ENCODE measurements at regions not wholly inside any gene's neighbourhood (a gene's known extent, or its start where the extent isn't known, plus 50 kb on each side); places are given as distances from the start of the nearest gene placed in this dataset.

- peaks cover 28% of the 10 kb centered on the region for H3K27me3 Mint-ChIP-seq
- no peaks in the 10 kb centered on the region for H3K9me3 Mint-ChIP-seq
- no peaks in the 10 kb centered on the region for H3K36me3 Mint-ChIP-seq (ENCODE audit: low read depth)
- H3K4me3 Mint-ChIP-seq = no peak overlapping the region
- intact Hi-C loops (cut with micrococcal nuclease) = no loop called here
- H3K27ac Mint-ChIP-seq = no peak overlapping the region
- peaks cover 16% of the 10 kb centered on the region for H3K4me1 Mint-ChIP-seq (ENCODE audit: low read depth)
Measured at GRCh38 chr2:9156483-9156882, 50.1 kb upstream of the ASAP2 start.

- no peak overlapping the region for H3K27ac Mint-ChIP-seq
Measured at GRCh38 chr2:9154061-9154460, 52.6 kb upstream of the ASAP2 start.

DNA sequence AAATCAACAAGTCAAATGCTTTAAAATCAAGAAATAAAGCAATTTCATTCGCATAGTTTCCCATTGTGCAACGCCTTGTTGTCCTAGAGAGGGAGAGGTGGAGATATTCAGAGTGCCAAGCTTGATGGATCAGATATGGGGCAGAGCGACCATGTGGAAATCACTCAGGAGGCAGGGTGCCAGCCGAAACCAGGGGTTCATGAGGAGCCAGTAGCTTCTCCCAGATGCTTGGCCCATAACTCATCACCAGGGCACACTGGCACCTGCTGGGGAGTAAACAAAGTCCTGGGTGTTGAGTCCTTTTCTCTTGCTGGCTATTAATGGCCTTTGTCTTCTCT, 53.0 kb upstream of the ASAP2 start:
- no peaks in the 10 kb centered on the region for H3K36me3 Mint-ChIP-seq (ENCODE audit: low read depth)
- intact Hi-C loops (cut with micrococcal nuclease) = no loop called here
- H3K4me3 Mint-ChIP-seq = no peak overlapping the region
- H3K27ac Mint-ChIP-seq = no peak overlapping the region
- peaks cover 29% of the 10 kb centered on the region for H3K27me3 Mint-ChIP-seq
- peaks cover 16% of the 10 kb centered on the region for H3K4me1 Mint-ChIP-seq (ENCODE audit: low read depth)
- no peaks in the 10 kb centered on the region for H3K9me3 Mint-ChIP-seq

More at GRCh38 chr2:9154061-9154460, 52.6 kb upstream of the ASAP2 start:
- Mint-ChIP-seq H3K4me3 (no peak overlapping the region), H3K9me3 (no peaks in the 10 kb centered on the region), H3K4me1 (ENCODE audit: low read depth) (peaks cover 16% of the 10 kb centered on the region), H3K36me3 (ENCODE audit: low read depth) (no peaks in the 10 kb centered on the region), H3K27me3 (peaks cover 29% of the 10 kb centered on the region)
- intact Hi-C loops (cut with micrococcal nuclease) = no loop called here

DNA sequence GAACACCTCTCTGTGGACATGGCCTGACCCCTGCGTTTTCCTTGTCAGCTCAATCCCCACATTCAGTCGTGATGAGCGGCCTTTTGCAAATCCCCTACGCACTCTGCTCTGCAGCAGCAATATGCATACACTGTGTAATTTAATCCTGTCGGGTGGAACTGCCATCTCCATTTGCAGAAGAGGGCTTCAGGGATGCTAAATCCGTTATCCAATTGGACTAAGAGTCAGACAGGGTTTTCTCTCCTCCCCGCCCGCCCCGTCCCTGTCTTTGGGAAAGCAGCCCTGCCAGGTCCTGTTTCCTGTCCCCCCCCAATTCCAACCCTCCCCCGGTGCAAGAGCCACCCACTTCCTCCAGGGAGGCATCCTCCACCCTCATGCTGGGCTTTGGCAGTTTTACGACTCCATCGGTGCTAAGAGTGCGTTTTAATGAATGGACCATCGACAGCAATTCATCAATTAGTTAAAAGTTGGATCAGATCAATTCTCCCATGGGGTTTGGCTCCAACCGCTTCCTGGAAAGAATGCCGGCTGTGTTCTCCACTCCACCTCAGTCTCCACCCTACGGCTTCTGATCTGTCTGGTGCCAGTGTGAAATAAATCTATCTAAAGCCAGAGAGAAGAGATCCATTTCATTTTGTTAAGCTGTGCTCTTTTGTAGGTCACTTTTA, 53.5 kb upstream of the ASAP2 start:
- Mint-ChIP-seq H3K36me3 (ENCODE audit: low read depth) (no peaks in the 10 kb centered on the region), H3K4me1 (ENCODE audit: low read depth) (peaks cover 16% of the 10 kb centered on the region), H3K27me3 (peaks cover 29% of the 10 kb centered on the region), H3K27ac (no peak overlapping the region), H3K9me3 (no peaks in the 10 kb centered on the region), H3K4me3 (no peak overlapping the region)
- intact Hi-C loops (cut with micrococcal nuclease) = no loop called here

GRCh38 chr2:9150906-9151305, 55.7 kb upstream of the ASAP2 start:
- intact Hi-C loops (cut with micrococcal nuclease) = no loop called here
- peaks cover 28% of the 10 kb centered on the region for H3K27me3 Mint-ChIP-seq

GRCh38 chr2:9150568-9150900, 56.1 kb upstream of the ASAP2 start:
- Mint-ChIP-seq H3K27ac (no peak overlapping the region), H3K27me3 (peaks cover 31% of the 10 kb centered on the region), H3K9me3 (no peaks in the 10 kb centered on the region), H3K4me1 (ENCODE audit: low read depth) (peaks cover 19% of the 10 kb centered on the region), H3K36me3 (ENCODE audit: low read depth) (no peaks in the 10 kb centered on the region), H3K4me3 (no peak overlapping the region)
- intact Hi-C loops (cut with micrococcal nuclease) = no loop called here

More at GRCh38 chr2:9150906-9151305, 55.7 kb upstream of the ASAP2 start:
- no peaks in the 10 kb centered on the region for H3K36me3 Mint-ChIP-seq (ENCODE audit: low read depth)
- H3K27ac Mint-ChIP-seq = no peak overlapping the region
- peaks cover 16% of the 10 kb centered on the region for H3K4me1 Mint-ChIP-seq (ENCODE audit: low read depth)
- no peak overlapping the region for H3K4me3 Mint-ChIP-seq
- no peaks in the 10 kb centered on the region for H3K9me3 Mint-ChIP-seq

DNA sequence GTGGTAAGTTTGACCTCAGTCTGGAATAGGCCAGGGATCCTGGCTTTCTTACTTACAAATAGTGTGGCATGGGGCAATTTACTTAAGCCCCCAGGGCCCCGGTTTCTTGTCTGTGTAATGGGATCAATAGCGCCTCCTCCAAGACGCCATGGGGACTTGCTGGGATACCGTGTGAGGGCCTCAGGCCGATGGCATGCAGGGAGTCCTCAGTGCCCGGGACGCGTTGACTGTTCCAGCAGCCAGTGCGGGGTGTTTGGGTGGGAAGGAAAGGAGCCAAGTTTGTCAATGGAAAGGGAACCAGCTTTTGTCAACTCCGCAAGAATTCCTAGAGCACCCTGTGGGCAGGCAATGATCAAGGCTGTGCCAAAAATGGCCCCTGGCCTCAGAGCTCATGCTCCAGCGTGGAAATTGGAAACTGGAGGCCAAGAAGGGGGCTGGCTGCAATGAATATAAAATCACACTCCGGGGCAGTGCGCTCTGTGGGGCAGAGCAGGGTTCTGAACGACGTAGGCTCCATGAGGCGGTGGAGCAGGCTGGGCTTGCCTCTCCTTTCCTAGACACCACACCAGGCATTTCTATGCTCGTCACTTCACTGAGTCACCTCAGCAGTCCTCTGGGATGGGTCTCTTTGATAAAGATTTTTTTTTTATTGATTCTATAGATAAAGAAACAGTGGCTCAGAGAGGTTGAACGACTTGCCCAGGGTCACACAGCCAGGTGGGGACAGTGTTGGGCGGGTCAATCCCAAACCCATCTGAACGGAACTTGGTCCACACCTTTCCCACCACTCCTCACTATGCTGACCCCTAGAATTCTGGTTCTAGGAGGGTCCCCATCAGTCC, 56.7 kb upstream of the ASAP2 start:
- Mint-ChIP-seq H3K27me3 (peaks cover 30% of the 10 kb centered on the region), H3K4me3 (no peak overlapping the region), H3K36me3 (ENCODE audit: low read depth) (no peaks in the 10 kb centered on the region), H3K9me3 (no peaks in the 10 kb centered on the region), H3K4me1 (ENCODE audit: low read depth) (peaks cover 25% of the 10 kb centered on the region), H3K27ac (no peak overlapping the region)
- intact Hi-C loops (cut with micrococcal nuclease) = no loop called here

GRCh38 chr2:9149388-9149660, 57.3 kb upstream of the ASAP2 start:
- Mint-ChIP-seq H3K4me1 (ENCODE audit: low read depth) (peaks cover 29% of the 10 kb centered on the region), H3K4me3 (no peak overlapping the region), H3K27ac (no peak overlapping the region), H3K9me3 (no peaks in the 10 kb centered on the region), H3K36me3 (ENCODE audit: low read depth) (no peaks in the 10 kb centered on the region), H3K27me3 (peaks cover 30% of the 10 kb centered on the region)
- intact Hi-C loops (cut with micrococcal nuclease) = no loop called here

GRCh38 chr2:9146646-9147045, 60.0 kb upstream of the ASAP2 start:
- H3K27ac Mint-ChIP-seq = no peak overlapping the region
- H3K4me1 Mint-ChIP-seq (ENCODE audit: low read depth) = peaks cover 18% of the 10 kb centered on the region
- H3K36me3 Mint-ChIP-seq (ENCODE audit: low read depth) = no peaks in the 10 kb centered on the region
- intact Hi-C loops (cut with micrococcal nuclease) = no loop called here
- no peak overlapping the region for H3K4me3 Mint-ChIP-seq
- H3K27me3 Mint-ChIP-seq = peaks cover 26% of the 10 kb centered on the region
- no peaks in the 10 kb centered on the region for H3K9me3 Mint-ChIP-seq

DNA sequence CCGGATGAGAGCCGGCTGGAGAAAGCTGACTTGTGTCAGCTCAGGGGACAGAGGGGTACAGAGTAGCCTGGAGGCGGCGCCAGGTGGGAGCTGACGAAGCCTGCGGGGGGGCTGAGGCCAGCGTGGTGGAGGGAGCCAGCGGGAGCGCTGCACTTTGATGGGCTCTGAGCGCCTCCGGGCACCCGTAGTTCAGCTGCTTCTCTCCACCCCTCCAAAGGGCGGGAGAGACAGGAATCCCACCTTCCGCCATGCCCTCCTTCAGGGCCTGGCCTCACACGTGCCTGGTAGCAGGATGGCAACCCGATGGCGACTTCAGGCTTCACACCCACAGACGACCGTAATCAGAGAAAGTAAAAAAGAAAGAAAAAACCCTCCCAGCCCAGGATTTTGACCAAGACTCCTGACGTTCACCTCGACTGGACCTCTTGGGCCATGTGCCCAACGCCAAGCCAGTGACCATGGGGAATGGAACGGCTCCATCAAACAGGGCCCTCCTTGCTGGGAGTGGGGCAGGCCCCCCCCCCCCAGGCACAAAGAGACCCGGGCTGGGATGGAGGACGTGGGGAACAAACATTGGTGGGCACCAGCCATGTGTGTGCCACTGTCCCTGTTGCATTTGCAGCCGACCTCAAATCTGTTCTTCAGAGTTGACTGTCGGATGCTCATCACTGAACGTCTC, 60.7 kb upstream of the ASAP2 start:
- Mint-ChIP-seq H3K9me3 (no peaks in the 10 kb centered on the region), H3K27ac (peak overlapping the region; percentile 21), H3K27me3 (peaks cover 29% of the 10 kb centered on the region), H3K36me3 (ENCODE audit: low read depth) (no peaks in the 10 kb centered on the region), H3K4me1 (ENCODE audit: low read depth) (peaks cover 24% of the 10 kb centered on the region), H3K4me3 (no peak overlapping the region)
- intact Hi-C loops (cut with micrococcal nuclease) = no loop called here

DNA sequence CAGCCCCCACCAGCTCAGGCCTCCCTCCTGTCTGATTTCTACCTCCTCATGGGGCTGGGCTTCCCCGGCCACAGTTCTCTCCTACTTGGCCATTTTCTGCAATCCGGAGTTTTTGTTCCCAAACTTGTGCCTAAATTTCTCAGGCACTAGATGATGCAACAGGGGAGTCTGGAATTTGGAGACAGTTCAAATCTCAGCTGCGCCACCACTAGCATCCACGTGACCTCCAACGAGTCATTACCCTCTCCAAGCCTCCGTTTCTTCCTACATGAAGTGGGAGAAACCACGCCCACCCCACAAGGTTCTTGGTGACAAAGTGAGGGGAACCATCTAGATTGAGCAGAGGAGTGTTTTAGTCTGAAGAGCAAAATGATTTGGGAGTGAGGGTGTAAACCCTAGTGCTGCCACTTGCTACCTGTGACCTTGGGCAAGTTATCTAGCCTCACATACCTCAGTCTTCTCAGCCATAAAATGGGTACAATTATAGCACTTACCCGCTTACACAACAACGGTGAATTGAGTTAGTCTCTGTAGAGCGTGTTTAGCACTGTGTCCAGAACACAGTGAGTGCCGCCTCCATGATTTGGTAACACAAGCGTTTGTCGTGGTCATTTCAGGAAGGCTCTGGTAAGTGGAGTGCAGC, 61.4 kb upstream of the ASAP2 start:
- intact Hi-C loops (cut with micrococcal nuclease) = no loop called here
- H3K4me1 Mint-ChIP-seq (ENCODE audit: low read depth) = peaks cover 28% of the 10 kb centered on the region
- H3K4me3 Mint-ChIP-seq = no peak overlapping the region
- peaks cover 29% of the 10 kb centered on the region for H3K27me3 Mint-ChIP-seq
- peak overlapping the region; percentile 21 for H3K27ac Mint-ChIP-seq
- H3K36me3 Mint-ChIP-seq (ENCODE audit: low read depth) = no peaks in the 10 kb centered on the region
- no peaks in the 10 kb centered on the region for H3K9me3 Mint-ChIP-seq

GRCh38 chr2:9144617-9145016, 62.0 kb upstream of the ASAP2 start:
- Mint-ChIP-seq H3K4me3 (no peak overlapping the region), H3K27me3 (peaks cover 34% of the 10 kb centered on the region), H3K36me3 (ENCODE audit: low read depth) (no peaks in the 10 kb centered on the region), H3K4me1 (ENCODE audit: low read depth) (peaks cover 32% of the 10 kb centered on the region), H3K9me3 (no peaks in the 10 kb centered on the region), H3K27ac (no peak overlapping the region)
- intact Hi-C loops (cut with micrococcal nuclease) = loop anchor here (5.0 kb wide), 2 partner anchors 63 to 278 kb away; partner anchors contain the start of genes ASAP2, CPSF3 and ITGB1BP1

- Mint-ChIP-seq H3K4me3 (no peak overlapping the region), H3K4me1 (ENCODE audit: low read depth) (peaks cover 37% of the 10 kb centered on the region), H3K36me3 (ENCODE audit: low read depth) (no peaks in the 10 kb centered on the region), H3K9me3 (no peaks in the 10 kb centered on the region), H3K27ac (peak overlapping the region; percentile 25), H3K27me3 (peaks cover 34% of the 10 kb centered on the region)
- intact Hi-C loops (cut with micrococcal nuclease) = loop anchor here (5.0 kb wide), 2 partner anchors 63 to 278 kb away; partner anchors contain the start of genes ASAP2, CPSF3 and ITGB1BP1
Measured at GRCh38 chr2:9144046-9144445, 62.6 kb upstream of the ASAP2 start.

Data from dendritic cell treated with granulocyte-macrophage colony-stimulating factor and Interleukin-4, amounts not matched to agents 40 ng/mL and 50 ng/mL, for 4 days (primary cell).